ENCODE measurements at regions not wholly inside any gene's neighbourhood (a gene's known extent, or its start where the extent isn't known, plus 50 kb on each side); places are given as distances from the start of the nearest gene placed in this dataset.

DNA sequence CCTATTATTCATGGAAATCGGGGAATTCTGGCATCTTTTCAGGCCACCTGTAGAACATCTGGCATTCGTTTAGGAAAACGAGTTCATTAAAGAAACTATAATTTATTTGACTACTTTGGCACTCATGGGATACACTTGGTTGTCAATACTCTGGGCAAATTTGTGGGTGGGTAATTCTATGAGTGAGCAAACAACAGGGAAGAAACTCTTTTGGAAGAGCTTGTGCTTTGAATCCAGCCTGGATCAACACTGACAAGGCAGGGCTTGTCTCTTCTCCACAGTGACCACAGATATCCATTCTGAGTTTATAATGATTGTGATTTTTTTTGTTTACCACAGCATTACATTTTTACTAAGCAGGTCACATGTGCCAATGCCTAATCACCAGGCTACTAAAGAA is 394.7 kb downstream of the THBS2 start:
- TF ChIP-seq, protein P1, sequence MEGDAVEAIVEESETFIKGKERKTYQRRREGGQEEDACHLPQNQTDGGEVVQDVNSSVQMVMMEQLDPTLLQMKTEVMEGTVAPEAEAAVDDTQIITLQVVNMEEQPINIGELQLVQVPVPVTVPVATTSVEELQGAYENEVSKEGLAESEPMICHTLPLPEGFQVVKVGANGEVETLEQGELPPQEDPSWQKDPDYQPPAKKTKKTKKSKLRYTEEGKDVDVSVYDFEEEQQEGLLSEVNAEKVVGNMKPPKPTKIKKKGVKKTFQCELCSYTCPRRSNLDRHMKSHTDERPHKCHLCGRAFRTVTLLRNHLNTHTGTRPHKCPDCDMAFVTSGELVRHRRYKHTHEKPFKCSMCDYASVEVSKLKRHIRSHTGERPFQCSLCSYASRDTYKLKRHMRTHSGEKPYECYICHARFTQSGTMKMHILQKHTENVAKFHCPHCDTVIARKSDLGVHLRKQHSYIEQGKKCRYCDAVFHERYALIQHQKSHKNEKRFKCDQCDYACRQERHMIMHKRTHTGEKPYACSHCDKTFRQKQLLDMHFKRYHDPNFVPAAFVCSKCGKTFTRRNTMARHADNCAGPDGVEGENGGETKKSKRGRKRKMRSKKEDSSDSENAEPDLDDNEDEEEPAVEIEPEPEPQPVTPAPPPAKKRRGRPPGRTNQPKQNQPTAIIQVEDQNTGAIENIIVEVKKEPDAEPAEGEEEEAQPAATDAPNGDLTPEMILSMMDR (IDR thresholded peaks at IDR 0.05), result no peak
- TF ChIP-seq POLR2A (IDR thresholded peaks at IDR 0.05), result no peak

Measured in gastroesophageal sphincter (tissue), 3 donors.